ENCODE measurements at regions not wholly inside any gene's neighbourhood (a gene's known extent, or its start where the extent isn't known, plus 50 kb on each side); places are given as distances from the start of the nearest gene placed in this dataset.

- no peak for DNase-seq
These were observed 113.4 kb upstream of the ZBTB40 start for GRCh38 chr1:22338071-22338765.

- no peak for DNase-seq
These were observed 112.4 kb upstream of the ZBTB40 start for GRCh38 chr1:22339237-22339636.

GRCh38 chr1:22340066-22340465 is 111.6 kb upstream of the ZBTB40 start:
- DNase-seq, result no peak

GRCh38 chr1:22340873-22341272 is 110.8 kb upstream of the ZBTB40 start:
- DNase-seq, result no peak

- peak; percentile 79 for DNase-seq
These were observed 109.7 kb upstream of the ZBTB40 start for GRCh38 chr1:22341791-22342605.

- DNase-seq, result no peak
These were observed 108.9 kb upstream of the ZBTB40 start for GRCh38 chr1:22342734-22343191.

GRCh38 chr1:22343456-22344328 is 108.0 kb upstream of the ZBTB40 start:
- no peak for DNase-seq

- no peak for DNase-seq
These were observed 107.4 kb upstream of the ZBTB40 start for GRCh38 chr1:22344329-22344630.

- no peak for DNase-seq
These were observed 106.6 kb upstream of the ZBTB40 start for GRCh38 chr1:22344851-22345560.

- no peak for DNase-seq
These were observed 103.5 kb upstream of the ZBTB40 start for GRCh38 chr1:22347854-22348760.

- DNase-seq, result peak; percentile 90
These were observed 102.1 kb upstream of the ZBTB40 start for GRCh38 chr1:22349362-22350043.

- peak; percentile 97 for DNase-seq
These were observed 101.3 kb upstream of the ZBTB40 start for GRCh38 chr1:22350171-22350923.

- peak; percentile 80 for DNase-seq
These were observed 100.5 kb upstream of the ZBTB40 start for GRCh38 chr1:22350924-22351767.

GRCh38 chr1:22351768-22352080 is 99.9 kb upstream of the ZBTB40 start:
- DNase-seq, result peak; percentile 71

- DNase-seq, result no peak
These were observed 99.3 kb upstream of the ZBTB40 start for GRCh38 chr1:22352355-22352754.

GRCh38 chr1:22352896-22353295 is 98.8 kb upstream of the ZBTB40 start:
- DNase-seq, result no peak

- DNase-seq, result no peak
These were observed 92.2 kb upstream of the ZBTB40 start for GRCh38 chr1:22359427-22359826.

- peak; percentile 27 for DNase-seq
These were observed 88.8 kb upstream of the ZBTB40 start for GRCh38 chr1:22362626-22363402.

All from NCI-H82 (cell line).